GM12878 (cell line): ENCODE measurements at regions not wholly inside any gene's neighbourhood (a gene's known extent, or its start where the extent isn't known, plus 50 kb on each side); places are given as distances from the start of the nearest gene placed in this dataset.

Experiments
- ATAC-seq: fragments of 200-7000 bp; cut with Tn5 transposase; 3 replicates; pipeline ENCODE4 v1.9.1; 2020; ENCODE audit warnings: mild to moderate bottlenecking, moderate library complexity
- BruUV-seq: library from RNA; stranded (reverse); fragments of 400-500 nt; replicated peaks from 2 replicates; lab custom pipeline; 2021; lab: Mats Ljungman, UMichigan
- CTCF ChIA-PET: fragments of 300-600 bp; sonication (Branson Sonifier 250); formaldehyde crosslinking; extraction: SDS; loops from one replicate; lab custom pipeline; 2021; ENCODE audit warnings: inconsistent platforms; lab: Yijun Ruan, JAX
- POLR2A ChIA-PET: fragments of 350-600 bp; formaldehyde crosslinking; extraction: SDS; loops from one replicate; lab custom pipeline; 2021; ENCODE audit warnings: inconsistent platforms; lab: Charles Lee
- RAD21 ChIA-PET: fragments of 300-600 bp; sonication (Branson Sonifier 250); formaldehyde crosslinking; loops from one replicate; lab custom pipeline; 2023; ENCODE audit warnings: antibody characterized with exemption; ENCODE audit not compliant: unreplicated experiment; lab: Charles Lee
- SMC1A ChIA-PET: fragments of 300-600 bp; sonication (Branson Sonifier 250); formaldehyde crosslinking; loops from one replicate; lab custom pipeline; 2023; ENCODE audit not compliant: unreplicated experiment, uncharacterized antibody; lab: Charles Lee
- DNase-seq: peaks from one replicate; pipeline ENCODE4 v3.0.0-alpha.2; 2011; ENCODE audit warnings: low read depth, low spot score
- FAIRE-seq: peaks from 3 replicates; lab custom pipeline; 2011; peaks lifted over from hg19 to GRCh38; lab: Jason Lieb, UNC
- H2AFZ ChIP-seq: 2 replicates; pipeline ENCODE4 v1.6.0; 2011; ENCODE audit warnings: low read depth, low read length, control low read depth; ENCODE audit not compliant: control insufficient read depth
- H3K27ac ChIP-seq: 2 replicates; pipeline ENCODE4 v1.5.1; 2011; ENCODE audit warnings: control low read depth; ENCODE audit not compliant: control insufficient read depth, insufficient read depth
- H3K27me3 ChIP-seq, 2 experiments: replicated peaks in 1 of 2; 2 replicates each; pipeline versions ENCODE4 v1.6.0 to v1.6.1; 2011; ENCODE audit warnings: low read length in 1 of 2; ENCODE audit not compliant: control insufficient read depth in 2 of 2, insufficient read depth in 2 of 2
- H3K36me3 ChIP-seq, 2 experiments: 2 replicates each; pipeline ENCODE4 v1.5.1; 2011; ENCODE audit warnings: low read length in 1 of 2; ENCODE audit not compliant: control insufficient read depth in 2 of 2, insufficient read depth in 2 of 2
- H3K4me1 ChIP-seq: 2 replicates; pipeline ENCODE4 v1.6.1; 2011; ENCODE audit warnings: mild to moderate bottlenecking, low read length, moderate library complexity, mixed read lengths; ENCODE audit not compliant: control insufficient read depth, insufficient read depth
- H3K4me2 ChIP-seq: 2 replicates; pipeline ENCODE4 v1.6.0; 2011; ENCODE audit warnings: control low read depth; ENCODE audit not compliant: control insufficient read depth, insufficient read depth
- H3K4me3 ChIP-seq: fragments of 200-600 bp; sonication (generic); 2 replicates; pipeline ENCODE4 v1.5.1; 2016
- H3K79me2 ChIP-seq: 2 replicates; pipeline ENCODE4 v1.6.0; 2011; ENCODE audit warnings: low read length; ENCODE audit not compliant: control insufficient read depth, insufficient read depth
- H3K9ac ChIP-seq: 2 replicates; pipeline ENCODE4 v1.8.0; 2011; ENCODE audit warnings: low read length, control low read depth, mixed read lengths; ENCODE audit not compliant: control insufficient read depth, insufficient read depth
- H3K9me3 ChIP-seq: replicated peaks from 3 replicates; pipeline ENCODE4 v1.5.1; 2011; ENCODE audit warnings: mild to moderate bottlenecking, low read length; ENCODE audit not compliant: control insufficient read depth, insufficient read depth
- H4K20me1 ChIP-seq: 2 replicates; pipeline ENCODE4 v1.6.0; 2011; ENCODE audit not compliant: control insufficient read depth, insufficient read depth
- BHLHE40 ChIP-seq, 2 experiments: fragments of 450-650 bp in 1 of 2; IDR thresholded peaks; 2 replicates each; pipeline ENCODE4 v1.6.1; 2011 to 2017; ENCODE audit warnings: low read depth in 2 of 2, borderline replicate concordance in 1 of 2, improper control_type of control experiment in 1 of 2, low read length in 1 of 2, mild to moderate bottlenecking in 1 of 2
- EED ChIP-seq: sonication (generic); IDR thresholded peaks from 2 replicates; pipeline ENCODE4 v1.6.1; 2016; ENCODE audit warnings: antibody characterized with exemption, low read depth
- EGR1 ChIP-seq, 2 experiments: IDR thresholded peaks; 1 replicate in 1 of 2; 2 replicates in 1 of 2; pipeline ENCODE4 v1.6.1; 2011 to 2012; ENCODE audit warnings: low read depth in 2 of 2, low read length in 2 of 2, borderline replicate concordance in 1 of 2, mild to moderate bottlenecking in 1 of 2, moderate library complexity in 1 of 2
- EZH2 ChIP-seq: IDR thresholded peaks from 2 replicates; pipeline ENCODE4 v1.6.1; 2012; ENCODE audit warnings: low read depth, mild to moderate bottlenecking, control low read depth, inconsistent platforms, low read length, borderline replicate concordance; ENCODE audit not compliant: control insufficient read depth
- FOS ChIP-seq: IDR thresholded peaks from 3 replicates; pipeline ENCODE4 v1.6.1; 2011; ENCODE audit warnings: borderline replicate concordance; ENCODE audit not compliant: insufficient read length; ENCODE audit errors: extremely low read depth
- GABPA ChIP-seq: IDR thresholded peaks from 2 replicates; pipeline ENCODE4 v1.6.1; 2014; ENCODE audit warnings: antibody characterized with exemption, low read depth, mild to moderate bottlenecking, inconsistent platforms
- GATAD2B ChIP-seq: fragments of 450-650 bp; conservative IDR thresholded peaks from 2 replicates; pipeline ENCODE4 v1.6.1; 2017; ENCODE audit warnings: low read depth, mild to moderate bottlenecking, moderate library complexity
- IKZF1 ChIP-seq: fragments of 450-650 bp; conservative IDR thresholded peaks from 2 replicates; pipeline ENCODE4 v1.6.1; 2017; ENCODE audit warnings: antibody characterized with exemption, mild to moderate bottlenecking
- POU2F2 ChIP-seq: IDR thresholded peaks from 3 replicates; pipeline ENCODE4 v1.6.1; 2011; ENCODE audit warnings: low read depth, mild to moderate bottlenecking, low read length, borderline replicate concordance
- RELA ChIP-seq: fragments of 450-650 bp; IDR thresholded peaks from 2 replicates; pipeline ENCODE4 v1.8.0; 2014; ENCODE audit warnings: borderline replicate concordance; ENCODE audit not compliant: partially characterized antibody
- SUZ12 ChIP-seq: fragments of 200-600 bp; sonication (generic); IDR thresholded peaks from one replicate; pipeline ENCODE4 v1.6.1; 2018; ENCODE audit warnings: antibody characterized with exemption, mild to moderate bottlenecking; ENCODE audit not compliant: unreplicated experiment
- WRNIP1 ChIP-seq: IDR thresholded peaks from 2 replicates; pipeline ENCODE4 v1.6.1; 2011; ENCODE audit warnings: low read depth, low read length, improper control_type of control experiment, borderline replicate concordance
- ZBED1 ChIP-seq: IDR thresholded peaks from 2 replicates; pipeline ENCODE4 v1.6.1; 2016; ENCODE audit warnings: borderline replicate concordance
- ZNF207 ChIP-seq: fragments of 450-650 bp; IDR thresholded peaks from 2 replicates; pipeline ENCODE4 v1.6.1; 2014; ENCODE audit warnings: antibody characterized with exemption, mild to moderate bottlenecking, borderline replicate concordance
- WGBS: methylation state at CpG from one replicate; pipeline ENCODE4 v1.1.6; 2016; ENCODE audit warnings: low lambda C conversion rate; ENCODE audit not compliant: insufficient replicate concordance, insufficient coverage; ENCODE audit errors: missing lambda C conversion rate; 5-methylcytosine and 5-hydroxymethylcytosine counted together
- in situ Hi-C: fragments of 300-500 bp; cut with MboI; formaldehyde crosslinking; loops from 9 replicates; pipeline ENCODE4 v1.14.3; 2018; ENCODE audit warnings: mixed read lengths
- intact Hi-C: fragments of 100-400 bp; cut with micrococcal nuclease; formaldehyde crosslinking; loops from one replicate; pipeline ENCODE4 v1.14.2; 2022; ENCODE audit not compliant: unreplicated experiment
- TF ChIP-seq, protein P1 (sequence below): fragments of 450-650 bp; IDR thresholded peaks from 2 replicates; pipeline ENCODE4 v1.6.1; 2017; ENCODE audit warnings: mild to moderate bottlenecking, low read depth, inconsistent platforms; ENCODE audit not compliant: poor library complexity, severe bottlenecking
- TF ChIP-seq, protein P2 (sequence below): fragments of 450-650 bp; IDR thresholded peaks from 2 replicates; pipeline ENCODE4 v1.6.1; 2016; ENCODE audit warnings: mild to moderate bottlenecking
- TF ChIP-seq, protein P3 (sequence below): IDR thresholded peaks from 2 replicates; pipeline ENCODE4 v1.6.1; 2012; ENCODE audit warnings: low read depth, low read length, improper control_type of control experiment

DNA sequence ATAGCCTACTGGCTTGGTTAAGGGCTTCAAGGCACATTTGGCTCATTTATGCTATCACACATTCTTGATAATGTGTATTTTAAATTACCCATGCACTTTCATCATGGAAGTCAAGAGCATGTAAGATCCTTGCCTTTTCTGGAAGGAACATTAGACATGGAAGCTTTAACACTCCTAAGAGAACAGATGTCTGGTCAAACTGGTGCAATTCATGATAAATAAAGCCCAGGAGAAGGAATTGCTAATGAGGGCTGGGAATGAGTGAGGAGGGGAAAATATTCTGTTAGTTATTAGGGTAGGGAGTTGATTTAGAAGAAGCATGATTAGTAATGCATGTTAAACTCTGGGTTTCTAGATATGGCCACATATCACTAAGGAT is 688.6 kb upstream of the CITED2 start (continued):
- TF ChIP-seq, protein P1, sequence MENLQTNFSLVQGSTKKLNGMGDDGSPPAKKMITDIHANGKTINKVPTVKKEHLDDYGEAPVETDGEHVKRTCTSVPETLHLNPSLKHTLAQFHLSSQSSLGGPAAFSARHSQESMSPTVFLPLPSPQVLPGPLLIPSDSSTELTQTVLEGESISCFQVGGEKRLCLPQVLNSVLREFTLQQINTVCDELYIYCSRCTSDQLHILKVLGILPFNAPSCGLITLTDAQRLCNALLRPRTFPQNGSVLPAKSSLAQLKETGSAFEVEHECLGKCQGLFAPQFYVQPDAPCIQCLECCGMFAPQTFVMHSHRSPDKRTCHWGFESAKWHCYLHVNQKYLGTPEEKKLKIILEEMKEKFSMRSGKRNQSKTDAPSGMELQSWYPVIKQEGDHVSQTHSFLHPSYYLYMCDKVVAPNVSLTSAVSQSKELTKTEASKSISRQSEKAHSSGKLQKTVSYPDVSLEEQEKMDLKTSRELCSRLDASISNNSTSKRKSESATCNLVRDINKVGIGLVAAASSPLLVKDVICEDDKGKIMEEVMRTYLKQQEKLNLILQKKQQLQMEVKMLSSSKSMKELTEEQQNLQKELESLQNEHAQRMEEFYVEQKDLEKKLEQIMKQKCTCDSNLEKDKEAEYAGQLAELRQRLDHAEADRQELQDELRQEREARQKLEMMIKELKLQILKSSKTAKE: no peak
- TF ChIP-seq, protein P2, sequence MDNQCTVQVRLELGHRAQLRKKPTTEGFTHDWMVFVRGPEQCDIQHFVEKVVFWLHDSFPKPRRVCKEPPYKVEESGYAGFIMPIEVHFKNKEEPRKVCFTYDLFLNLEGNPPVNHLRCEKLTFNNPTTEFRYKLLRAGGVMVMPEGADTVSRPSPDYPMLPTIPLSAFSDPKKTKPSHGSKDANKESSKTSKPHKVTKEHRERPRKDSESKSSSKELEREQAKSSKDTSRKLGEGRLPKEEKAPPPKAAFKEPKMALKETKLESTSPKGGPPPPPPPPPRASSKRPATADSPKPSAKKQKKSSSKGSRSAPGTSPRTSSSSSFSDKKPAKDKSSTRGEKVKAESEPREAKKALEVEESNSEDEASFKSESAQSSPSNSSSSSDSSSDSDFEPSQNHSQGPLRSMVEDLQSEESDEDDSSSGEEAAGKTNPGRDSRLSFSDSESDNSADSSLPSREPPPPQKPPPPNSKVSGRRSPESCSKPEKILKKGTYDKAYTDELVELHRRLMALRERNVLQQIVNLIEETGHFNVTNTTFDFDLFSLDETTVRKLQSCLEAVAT: no peak

DNA sequence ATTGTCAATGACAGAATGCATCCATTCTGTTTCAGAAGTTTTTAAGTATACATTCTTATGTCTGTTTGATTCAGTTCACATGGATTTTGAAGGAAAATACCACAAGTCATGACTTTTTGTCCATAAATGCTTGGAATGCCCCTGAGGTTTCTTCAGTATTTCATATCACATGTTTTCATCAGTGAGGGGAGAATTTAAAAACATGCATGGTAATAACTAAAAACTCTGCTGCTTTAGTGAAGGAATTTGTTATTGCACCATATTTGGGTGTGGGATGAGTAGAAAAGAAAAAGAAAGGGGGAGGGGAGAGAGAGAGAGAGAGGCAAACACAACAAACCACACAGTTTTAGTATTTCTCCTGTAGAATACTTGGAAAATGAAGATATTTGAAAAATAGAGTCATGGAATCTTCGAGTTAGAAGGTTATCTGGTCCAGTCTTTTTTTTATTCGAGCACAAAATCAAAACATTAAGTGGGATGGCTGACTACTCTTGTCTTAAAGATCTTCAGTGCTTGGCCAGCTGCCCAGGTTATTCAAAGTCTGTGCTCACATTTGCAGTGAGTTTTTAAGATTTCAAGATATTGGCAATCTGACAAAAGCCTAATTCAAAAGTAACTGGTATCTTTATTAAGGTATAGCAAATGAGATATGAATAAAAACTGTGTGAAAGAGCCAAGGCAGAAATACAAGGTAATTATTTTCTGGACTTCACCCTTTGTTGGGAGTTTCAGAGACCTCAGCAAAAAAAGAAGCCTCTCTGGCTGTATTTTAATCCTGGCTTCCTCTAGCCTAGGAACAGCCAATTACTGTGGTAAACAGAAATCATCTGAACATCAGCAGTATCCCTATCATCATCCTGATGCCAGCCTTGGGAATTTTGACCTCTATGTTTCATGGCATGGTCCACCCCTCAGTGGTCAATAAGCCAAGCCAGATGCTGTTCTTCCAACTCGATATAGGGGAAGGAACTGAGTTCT is 687.9 kb upstream of the CITED2 start:
- FAIRE-seq: no peak
- in situ Hi-C loops: no loop called here
- H3K9me3 ChIP-seq: no peaks in the 10 kb centered on the region
- TF ChIP-seq FOS: no peak
- TF ChIP-seq EZH2: no peak
- TF ChIP-seq IKZF1: no peak
- TF ChIP-seq EED: no peak
- no peak for TF ChIP-seq ZBED1
- TF ChIP-seq RELA: no peak
- TF ChIP-seq POU2F2: no peak
- TF ChIP-seq GABPA: no peak
- TF ChIP-seq, protein P3, sequence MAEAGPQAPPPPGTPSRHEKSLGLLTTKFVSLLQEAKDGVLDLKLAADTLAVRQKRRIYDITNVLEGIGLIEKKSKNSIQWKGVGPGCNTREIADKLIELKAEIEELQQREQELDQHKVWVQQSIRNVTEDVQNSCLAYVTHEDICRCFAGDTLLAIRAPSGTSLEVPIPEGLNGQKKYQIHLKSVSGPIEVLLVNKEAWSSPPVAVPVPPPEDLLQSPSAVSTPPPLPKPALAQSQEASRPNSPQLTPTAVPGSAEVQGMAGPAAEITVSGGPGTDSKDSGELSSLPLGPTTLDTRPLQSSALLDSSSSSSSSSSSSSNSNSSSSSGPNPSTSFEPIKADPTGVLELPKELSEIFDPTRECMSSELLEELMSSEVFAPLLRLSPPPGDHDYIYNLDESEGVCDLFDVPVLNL: no peak
- TF ChIP-seq ZNF207: no peak
- no peak for TF ChIP-seq BHLHE40 (IDR thresholded peaks at IDR 0.05; ENCODE audit: borderline replicate concordance in 1 of 2, low read depth in 2 of 2, low read length in 1 of 2)
- no peak for TF ChIP-seq EGR1 (IDR thresholded peaks at IDR 0.05; ENCODE audit: borderline replicate concordance in 1 of 2, low read depth in 2 of 2, low read length in 2 of 2)
- TF ChIP-seq WRNIP1: no peak
- TF ChIP-seq GATAD2B: no peak
- no peak for TF ChIP-seq SUZ12

More for the DNA sequence above, 687.9 kb upstream of the CITED2 start:
- ChIA-PET SMC1A (interaction anchor here (1.0 kb wide), 1 partner anchor 13 kb away, joined by 3 read pairs; no protein-coding TSS in a partner anchor), CTCF (no interaction called here), POLR2A (no interaction called here), RAD21 (interaction anchor here (0.6 kb wide), 1 partner anchor 185 kb away, joined by 3 read pairs; no protein-coding TSS in a partner anchor)
- no peak overlapping the region for H3K4me2 ChIP-seq
- WGBS: 2% methylated on average over 3 of the region's 3 CpGs
- no peak for DNase-seq
- no peaks in the 10 kb centered on the region for H3K27me3 ChIP-seq
- no peak overlapping the region for H2AFZ ChIP-seq
- H4K20me1 ChIP-seq: no peaks in the 10 kb centered on the region
- intact Hi-C loops: no loop called here
- ATAC-seq: no peak
- no peak overlapping the region for H3K9ac ChIP-seq
- no peak overlapping the region for H3K4me3 ChIP-seq
- H3K4me1 ChIP-seq: no peaks in the 10 kb centered on the region
- no TSS peak for BruUV-seq
- no peaks in the 10 kb centered on the region for H3K79me2 ChIP-seq
- no peak overlapping the region for H3K27ac ChIP-seq
- no peaks in the 10 kb centered on the region for H3K36me3 ChIP-seq
